Stimulated activated CD4-positive, alpha-beta T cell treated with anti-CD3 and anti-CD28 coated beads, Interleukin-4, amount 100 ng/mL, for 4 hours (primary cell): ENCODE measurements at regions not wholly inside any gene's neighbourhood (a gene's known extent, or its start where the extent isn't known, plus 50 kb on each side); places are given as distances from the start of the nearest gene placed in this dataset.

Experiments
- DNase-seq, 2 experiments: peaks; one replicate each; pipeline ENCODE4 v3.0.0-alpha.2; 2020

GRCh38 chr3:107061466-107061865 lies 315.8 kb upstream of the CCDC54 start:
- no peak for DNase-seq

GRCh38 chr3:107062310-107062709 lies 314.9 kb upstream of the CCDC54 start:
- DNase-seq: no peak

GRCh38 chr3:107062787-107063186 lies 314.5 kb upstream of the CCDC54 start:
- no peak for DNase-seq

GRCh38 chr3:107063351-107063750 lies 313.9 kb upstream of the CCDC54 start:
- no peak for DNase-seq

GRCh38 chr3:107064405-107065060 lies 312.7 kb upstream of the CCDC54 start:
- peak; percentile 36 to 38 for DNase-seq

GRCh38 chr3:107065094-107065861 lies 312.0 kb upstream of the CCDC54 start:
- DNase-seq: no peak

- no peak for DNase-seq
These were observed 309.8 kb upstream of the CCDC54 start for GRCh38 chr3:107067421-107067820.

GRCh38 chr3:107068980-107069379 lies 308.3 kb upstream of the CCDC54 start:
- no peak for DNase-seq

GRCh38 chr3:107076946-107077345 lies 300.3 kb upstream of the CCDC54 start:
- no peak for DNase-seq

GRCh38 chr3:107077391-107077790 lies 299.8 kb upstream of the CCDC54 start:
- no peak for DNase-seq

GRCh38 chr3:107082527-107082926 lies 294.7 kb upstream of the CCDC54 start:
- no peak for DNase-seq

GRCh38 chr3:107085261-107085660 lies 292.0 kb upstream of the CCDC54 start:
- DNase-seq: no peak

GRCh38 chr3:107092121-107092520 lies 285.1 kb upstream of the CCDC54 start:
- DNase-seq: no peak

GRCh38 chr3:107098864-107099263 lies 278.4 kb upstream of the CCDC54 start:
- DNase-seq: no peak

- DNase-seq: no peak
These were observed 277.1 kb upstream of the CCDC54 start for GRCh38 chr3:107100137-107100536.

GRCh38 chr3:107100573-107100972 lies 276.7 kb upstream of the CCDC54 start:
- no peak for DNase-seq

GRCh38 chr3:107103786-107104185 lies 273.5 kb upstream of the CCDC54 start:
- no peak for DNase-seq

GRCh38 chr3:107106316-107106715 lies 270.9 kb upstream of the CCDC54 start:
- no peak for DNase-seq

GRCh38 chr3:107106907-107107306 lies 270.3 kb upstream of the CCDC54 start:
- no peak for DNase-seq

GRCh38 chr3:107110596-107111305 lies 266.5 kb upstream of the CCDC54 start:
- DNase-seq: no peak

GRCh38 chr3:107111872-107112271 lies 265.4 kb upstream of the CCDC54 start:
- no peak for DNase-seq

- DNase-seq: no peak
These were observed 264.9 kb upstream of the CCDC54 start for GRCh38 chr3:107112356-107112755.

- no peak for DNase-seq
These were observed 261.0 kb upstream of the CCDC54 start for GRCh38 chr3:107116251-107116650.

GRCh38 chr3:107117156-107117555 lies 260.1 kb upstream of the CCDC54 start:
- DNase-seq: no peak
